Loucy (cell line): ENCODE measurements at regions not wholly inside any gene's neighbourhood (a gene's known extent, or its start where the extent isn't known, plus 50 kb on each side); places are given as distances from the start of the nearest gene placed in this dataset.

Experiments used
- CTCF ChIP-seq: fragments of 200-600 bp; sonication (generic); conservative IDR thresholded peaks from 2 replicates; pipeline ENCODE4 v1.5.1; 2014; ENCODE audit warnings: mild to moderate bottlenecking, antibody characterized with exemption, low read length
- EZH2phosphoT487 ChIP-seq: fragments of 200-600 bp; IDR thresholded peaks from 2 replicates; pipeline ENCODE4 v1.6.1; 2018; ENCODE audit warnings: antibody characterized with exemption, mild to moderate bottlenecking, moderate library complexity, borderline replicate concordance

- TF ChIP-seq CTCF = no peak
- no peak for TF ChIP-seq EZH2phosphoT487
These were observed 334.1 kb upstream of the DCN start for GRCh38 chr12:91516695-91517047.
